ENCODE measurements at regions not wholly inside any gene's neighbourhood (a gene's known extent, or its start where the extent isn't known, plus 50 kb on each side); places are given as distances from the start of the nearest gene placed in this dataset.

DNA sequence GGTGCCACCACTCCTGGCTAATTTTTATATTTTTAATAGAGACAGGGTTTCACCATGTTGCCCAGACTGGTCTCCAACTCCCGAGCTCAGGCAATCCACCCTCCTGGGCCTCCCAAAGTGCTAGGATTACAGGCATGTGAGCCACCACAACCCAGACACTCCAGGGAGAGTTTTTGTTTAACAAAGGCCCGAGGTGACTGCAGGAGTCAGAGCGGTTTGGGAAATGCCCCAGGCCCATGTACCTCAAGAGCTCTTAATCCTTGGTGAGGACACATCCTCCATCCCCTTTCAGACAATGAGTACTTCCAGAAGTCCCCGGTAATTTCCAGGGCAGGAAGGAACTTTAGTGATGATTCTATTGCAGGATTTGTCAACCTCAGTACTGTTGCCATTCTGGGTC lies 176.0 kb downstream of the ESRRB start:
- TF ChIP-seq GATA3 (IDR thresholded peaks at IDR 0.05; ENCODE audit: low read depth, low read length) (no peak), GATA2 (IDR thresholded peaks at IDR 0.05; ENCODE audit: low read depth, low read length) (no peak)

DNA sequence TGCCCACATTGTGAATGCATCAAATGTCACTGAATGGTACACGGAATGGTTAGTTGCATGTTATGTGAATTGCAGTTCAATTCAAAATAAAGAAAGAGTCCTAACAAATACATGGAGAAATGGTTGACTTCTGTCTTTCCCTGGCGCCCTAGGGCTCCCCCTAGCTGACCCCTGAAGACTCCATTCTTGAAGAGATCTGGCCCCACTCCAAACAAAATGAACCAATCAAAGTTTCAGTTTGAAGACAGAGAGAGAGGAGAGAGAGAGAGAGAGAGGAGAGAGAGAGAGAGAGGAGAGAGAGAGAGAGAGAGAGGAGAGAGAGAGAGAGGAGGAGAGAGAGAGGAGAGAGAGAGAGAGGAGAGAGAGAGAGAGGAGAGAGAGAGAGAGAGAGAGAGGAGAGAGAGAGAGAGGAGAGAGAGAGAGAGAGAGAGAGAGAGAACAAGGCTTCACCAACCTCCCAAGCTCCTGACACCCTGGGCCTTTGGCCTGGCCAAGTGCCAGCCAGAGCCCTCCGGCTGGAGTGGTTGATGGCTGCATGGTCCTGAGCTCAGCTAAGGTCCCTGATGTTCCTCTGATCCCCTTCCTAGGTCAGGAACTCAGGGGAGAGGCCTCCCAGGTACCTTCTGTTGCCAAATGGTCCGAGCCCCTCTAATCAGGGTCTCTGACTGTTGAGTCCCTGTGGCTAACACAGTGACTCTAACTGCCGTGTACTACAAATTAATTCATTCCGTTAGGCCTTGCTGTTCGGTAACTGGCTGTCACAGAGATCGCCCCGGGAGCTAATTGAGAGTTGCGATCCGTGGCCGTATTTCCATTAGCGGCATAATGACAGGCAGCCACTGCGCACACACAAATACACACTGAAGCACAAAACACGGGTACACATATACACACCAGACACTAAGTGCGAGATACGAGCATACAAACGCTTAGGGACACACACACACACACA lies 188.8 kb downstream of the ESRRB start:
- TF ChIP-seq GATA2 (IDR thresholded peaks at IDR 0.05; ENCODE audit: low read depth, low read length): no peak
- TF ChIP-seq GATA3 (IDR thresholded peaks at IDR 0.05; ENCODE audit: low read depth, low read length): no peak

DNA sequence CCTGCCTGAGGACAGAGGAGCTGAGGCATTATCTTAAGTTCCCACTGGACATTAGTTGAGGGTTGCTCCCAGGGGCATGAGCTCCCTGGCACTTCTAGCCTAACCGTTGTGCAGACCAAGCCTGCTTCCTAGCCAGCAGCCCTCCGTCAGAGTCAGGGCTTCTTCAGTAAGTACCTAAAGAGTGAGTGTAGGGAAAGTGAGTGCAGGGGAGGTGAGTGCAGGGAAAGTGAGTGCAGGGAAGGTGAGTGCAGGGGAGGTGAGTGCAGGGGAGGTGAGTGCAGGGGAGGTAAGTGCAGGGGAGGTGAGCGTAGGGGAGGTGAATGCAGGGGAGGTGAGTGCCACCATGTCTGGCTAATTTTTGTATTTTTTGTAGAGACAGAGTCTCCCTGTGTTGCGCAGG lies 190.5 kb downstream of the ESRRB start:
- TF ChIP-seq GATA3 (IDR thresholded peaks at IDR 0.05; ENCODE audit: low read depth, low read length): no peak

DNA sequence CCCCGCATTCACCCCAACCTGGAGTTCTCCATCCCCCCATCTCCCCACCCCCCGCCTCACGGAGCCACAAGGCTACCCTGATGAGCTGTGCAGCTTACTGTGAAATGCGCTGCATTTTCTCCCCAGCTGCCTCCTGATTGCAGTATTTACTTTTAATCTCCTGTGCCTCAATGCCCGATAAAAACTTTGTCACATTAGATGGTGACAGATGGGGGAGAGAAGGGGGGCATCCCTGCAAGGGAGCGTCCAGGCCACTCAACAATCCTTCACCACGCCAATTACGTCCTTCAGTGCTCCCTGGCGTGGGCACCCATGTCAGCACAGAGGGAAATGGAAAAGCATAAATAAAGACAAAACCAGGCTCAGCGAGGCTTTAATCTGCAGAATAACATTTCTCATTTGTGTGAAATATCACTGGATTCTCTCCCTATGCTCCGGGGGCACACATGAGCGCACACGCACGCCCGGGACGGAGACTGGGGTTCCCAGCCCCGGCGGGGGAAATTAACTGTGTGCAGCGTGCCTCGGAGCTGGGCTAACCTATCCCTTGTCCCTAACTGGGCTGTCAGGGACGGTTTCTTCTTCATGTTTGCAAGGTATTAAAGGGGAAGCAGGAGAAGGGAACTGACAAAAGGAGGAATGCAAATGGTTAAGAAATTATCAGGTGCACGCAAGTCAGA lies 186.7 kb upstream of the VASH1 start:
- TF ChIP-seq GATA2 (IDR thresholded peaks at IDR 0.05; ENCODE audit: low read depth, low read length) (no peak), GATA3 (IDR thresholded peaks at IDR 0.05; ENCODE audit: low read depth, low read length) (no peak)

DNA sequence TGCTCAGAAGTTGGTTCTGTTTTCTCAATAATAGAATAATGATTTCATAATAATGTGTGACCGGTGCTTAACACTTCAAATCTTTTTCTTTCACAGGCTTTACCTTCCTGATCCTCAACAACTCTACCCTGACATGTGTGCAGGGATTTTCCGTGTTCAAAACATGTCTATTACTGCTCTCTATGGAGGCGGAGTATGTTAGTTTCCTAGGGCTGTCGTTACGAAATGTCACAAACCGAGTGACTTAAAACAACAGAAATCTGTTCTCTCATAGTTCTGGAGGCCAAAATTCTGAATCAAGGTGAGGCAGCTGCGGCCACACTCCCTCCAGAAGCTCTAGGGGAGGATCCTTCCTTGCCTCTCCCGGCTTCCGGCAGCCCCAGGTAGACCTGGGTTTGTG lies 186.2 kb upstream of the VASH1 start:
- TF ChIP-seq GATA2 (IDR thresholded peaks at IDR 0.05; ENCODE audit: low read depth, low read length): no peak
- TF ChIP-seq GATA3 (IDR thresholded peaks at IDR 0.05; ENCODE audit: low read depth, low read length): no peak

DNA sequence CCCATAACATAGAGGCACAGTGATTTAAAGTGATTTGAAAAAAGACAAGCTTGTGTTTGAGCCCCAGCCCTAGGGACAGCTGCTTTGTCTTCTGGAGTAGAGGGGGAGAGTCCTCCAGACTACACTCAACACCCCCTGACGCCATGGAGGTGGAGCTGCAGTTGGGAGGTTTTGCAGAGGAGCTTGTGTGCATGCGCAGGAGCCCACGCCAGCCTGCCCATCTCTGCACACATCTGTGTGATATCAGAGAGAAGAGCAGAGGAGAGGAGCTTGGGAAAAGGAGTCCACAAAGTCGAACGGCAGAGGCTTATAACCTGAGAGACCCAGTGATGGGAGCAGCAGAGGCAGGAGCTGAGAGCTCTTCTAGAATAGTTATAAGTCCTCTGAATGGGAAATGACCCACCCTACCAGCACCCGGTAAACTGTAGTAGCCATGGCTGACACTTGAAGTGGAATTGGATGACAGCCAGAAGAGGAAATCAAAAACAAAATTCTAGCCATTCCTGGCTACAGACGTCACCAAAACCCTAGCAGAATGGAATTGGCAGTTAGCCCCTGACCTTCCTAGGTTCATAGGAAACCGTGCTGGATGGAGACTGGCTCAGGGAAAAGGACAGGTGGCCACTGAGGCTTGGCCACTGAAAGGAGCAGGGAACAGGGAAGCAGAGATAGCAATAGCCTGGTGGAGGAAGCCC lies 185.1 kb upstream of the VASH1 start:
- no peak for TF ChIP-seq GATA2 (IDR thresholded peaks at IDR 0.05; ENCODE audit: low read depth, low read length)
- TF ChIP-seq GATA3 (IDR thresholded peaks at IDR 0.05; ENCODE audit: low read depth, low read length): no peak

DNA sequence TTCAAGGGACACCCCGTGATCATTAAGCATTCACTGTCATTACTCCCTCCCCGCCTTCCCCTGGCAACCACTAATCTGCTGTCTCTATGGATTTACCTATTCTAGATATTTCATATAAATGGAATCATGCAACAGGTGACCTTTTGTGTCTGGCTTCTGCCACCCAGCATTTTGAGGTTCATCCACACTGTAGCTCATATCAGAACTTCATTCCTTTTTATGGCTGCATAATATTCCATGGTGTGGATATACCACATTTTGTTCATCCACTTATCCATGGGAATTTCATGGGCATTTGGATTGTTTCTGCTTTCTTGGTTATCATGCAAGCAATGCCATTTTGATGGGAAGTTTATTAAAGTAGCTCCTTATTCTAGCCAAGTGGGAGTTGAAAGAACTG lies 184.2 kb upstream of the VASH1 start:
- TF ChIP-seq GATA3 (IDR thresholded peaks at IDR 0.05; ENCODE audit: low read depth, low read length) (no peak), GATA2 (IDR thresholded peaks at IDR 0.05; ENCODE audit: low read depth, low read length) (no peak)

DNA sequence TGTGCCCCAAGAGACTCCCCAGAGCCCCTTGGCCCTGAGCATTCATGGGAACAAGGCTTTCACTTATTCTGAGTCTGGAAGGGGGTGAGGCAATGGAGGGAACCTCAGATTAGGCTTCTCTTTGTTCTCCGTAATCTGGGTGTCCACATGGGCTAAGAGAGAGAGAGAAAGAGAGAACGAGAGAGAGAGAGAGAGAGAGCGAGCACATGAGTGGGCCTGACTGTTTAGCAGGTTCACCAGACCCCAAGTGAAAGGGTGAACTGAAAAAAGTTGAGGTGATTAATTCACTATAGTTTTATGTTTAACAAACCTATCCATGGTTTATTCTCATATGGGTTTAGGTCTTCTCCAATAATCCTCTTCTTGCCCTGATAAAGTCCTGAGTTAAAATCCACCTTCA lies 183.4 kb upstream of the VASH1 start:
- TF ChIP-seq GATA3 (IDR thresholded peaks at IDR 0.05; ENCODE audit: low read depth, low read length) (no peak), GATA2 (IDR thresholded peaks at IDR 0.05; ENCODE audit: low read depth, low read length) (no peak)

DNA sequence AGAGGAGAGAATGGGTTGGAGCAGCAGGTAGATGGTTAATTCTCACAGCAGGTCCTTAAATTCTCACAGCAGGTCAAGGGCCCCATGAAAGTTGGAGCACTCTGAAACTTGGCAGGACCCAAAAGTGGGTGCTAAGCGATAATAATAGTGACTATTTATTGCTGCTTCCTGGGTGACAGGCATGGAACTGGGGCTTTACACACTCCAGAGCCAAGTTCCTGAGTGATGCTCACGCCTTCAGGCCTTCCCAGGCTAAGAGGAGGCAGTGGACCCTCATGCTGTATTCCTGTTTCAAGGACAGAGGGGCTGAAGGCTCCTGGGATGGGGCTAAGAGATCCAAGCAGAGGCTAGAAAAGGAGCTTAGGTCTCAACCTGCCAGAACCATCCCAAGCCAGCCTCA lies 180.9 kb upstream of the VASH1 start:
- TF ChIP-seq GATA3 (IDR thresholded peaks at IDR 0.05; ENCODE audit: low read depth, low read length) (no peak), GATA2 (IDR thresholded peaks at IDR 0.05; ENCODE audit: low read depth, low read length) (no peak)

DNA sequence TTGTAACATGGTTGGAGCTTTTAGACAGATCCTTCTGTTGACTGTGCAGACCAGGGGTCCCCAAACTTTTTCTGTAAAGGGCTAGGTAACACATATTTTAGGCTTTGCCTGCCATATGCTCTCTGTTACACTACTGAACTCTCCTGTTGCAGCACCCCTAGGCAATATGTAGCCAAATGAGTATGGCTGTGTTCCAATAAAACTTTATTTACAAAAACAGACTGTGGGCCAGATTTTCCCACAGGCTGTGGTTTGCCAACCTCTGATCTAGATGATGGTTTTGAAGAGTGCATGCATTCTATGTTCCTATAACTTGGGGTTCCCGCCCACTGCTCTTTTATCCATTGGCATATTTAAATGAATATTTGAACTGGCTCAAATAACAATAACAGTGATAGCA lies 180.3 kb upstream of the VASH1 start:
- no peak for TF ChIP-seq GATA3 (IDR thresholded peaks at IDR 0.05; ENCODE audit: low read depth, low read length)
- no peak for TF ChIP-seq GATA2 (IDR thresholded peaks at IDR 0.05; ENCODE audit: low read depth, low read length)

DNA sequence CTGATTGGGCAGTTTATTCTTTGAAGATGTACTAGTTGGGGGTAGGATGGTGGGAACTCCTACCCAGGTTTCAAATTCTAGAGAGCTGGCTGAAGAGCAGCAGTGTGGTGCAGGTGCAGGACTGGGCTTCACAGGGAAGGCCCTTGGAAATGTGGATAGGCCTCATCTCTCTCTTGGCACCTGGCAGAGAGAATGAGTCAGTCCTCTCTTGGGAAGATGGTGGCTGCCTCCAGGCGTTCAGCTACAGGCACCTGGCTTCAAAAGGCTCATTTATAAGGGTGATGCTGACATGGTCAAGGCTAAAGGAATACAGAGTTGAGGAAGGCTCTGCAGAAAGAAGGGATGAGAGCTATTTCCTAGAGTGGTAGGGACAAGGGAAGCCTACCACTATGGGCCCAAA lies 179.7 kb upstream of the VASH1 start:
- TF ChIP-seq GATA2 (IDR thresholded peaks at IDR 0.05; ENCODE audit: low read depth, low read length) (no peak), GATA3 (IDR thresholded peaks at IDR 0.05; ENCODE audit: low read depth, low read length) (no peak)

DNA sequence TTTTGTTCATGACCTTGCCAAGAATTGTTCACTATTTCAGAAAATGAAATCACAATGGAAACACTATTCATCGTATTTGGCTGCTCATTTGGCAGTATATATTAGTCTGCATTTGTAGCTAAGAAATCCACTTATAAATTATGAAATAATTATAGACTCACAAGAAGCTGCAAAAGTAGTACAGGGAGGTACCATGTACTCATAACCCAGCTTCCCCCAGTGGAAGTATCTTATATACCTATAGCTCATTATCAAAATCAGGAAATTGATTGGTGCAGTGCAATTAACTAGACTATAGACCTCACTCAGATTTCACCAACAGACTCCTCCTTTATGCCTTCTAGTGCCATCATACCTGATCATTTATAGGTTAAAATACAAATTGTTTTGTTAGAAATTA lies 178.8 kb upstream of the VASH1 start:
- no peak for TF ChIP-seq GATA2 (IDR thresholded peaks at IDR 0.05; ENCODE audit: low read depth, low read length)
- no peak for TF ChIP-seq GATA3 (IDR thresholded peaks at IDR 0.05; ENCODE audit: low read depth, low read length)

DNA sequence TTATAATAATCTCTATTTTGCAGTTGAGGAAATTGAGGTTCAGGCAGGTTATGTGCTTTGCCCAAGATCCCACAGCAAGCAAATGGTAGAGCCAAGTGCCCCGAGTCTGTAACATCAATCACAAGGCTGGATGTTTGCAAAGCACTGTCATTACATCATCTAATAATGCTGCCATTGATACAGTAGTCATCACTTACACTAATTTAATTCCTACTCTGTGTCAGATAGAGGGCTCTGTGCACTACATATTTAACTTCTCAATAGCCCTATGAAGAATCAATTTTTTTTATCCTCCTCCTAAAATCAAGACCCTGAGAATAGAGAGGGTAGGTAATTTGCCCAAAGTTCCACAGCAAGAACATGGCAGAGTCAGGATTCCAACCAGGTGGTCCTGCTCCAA lies 178.1 kb upstream of the VASH1 start:
- no peak for TF ChIP-seq GATA3 (IDR thresholded peaks at IDR 0.05; ENCODE audit: low read depth, low read length)
- TF ChIP-seq GATA2 (IDR thresholded peaks at IDR 0.05; ENCODE audit: low read depth, low read length): no peak

DNA sequence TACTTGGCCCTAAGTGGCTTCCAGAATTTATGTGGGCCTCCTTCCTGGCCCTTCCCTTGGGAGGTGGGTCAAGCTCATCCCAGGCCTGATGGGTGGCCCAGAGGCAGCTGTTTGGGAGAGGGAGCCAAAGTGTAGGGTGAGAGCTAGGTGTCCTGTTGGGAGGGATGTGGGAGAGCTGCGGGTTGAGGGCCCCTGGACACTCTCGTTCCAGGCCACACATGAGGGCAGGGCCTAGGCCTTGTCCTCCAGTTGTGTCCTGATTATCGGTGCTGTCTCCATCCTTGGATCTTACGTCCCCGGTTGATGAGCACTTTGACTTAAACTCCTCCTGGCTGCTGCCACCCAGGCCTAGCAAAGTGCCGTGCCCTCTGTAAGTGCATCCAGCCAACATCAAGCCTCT lies 177.5 kb upstream of the VASH1 start:
- TF ChIP-seq GATA2 (IDR thresholded peaks at IDR 0.05; ENCODE audit: low read depth, low read length): no peak
- no peak for TF ChIP-seq GATA3 (IDR thresholded peaks at IDR 0.05; ENCODE audit: low read depth, low read length)

Measured in SH-SY5Y (cell line).